Stimulated activated CD8-positive, alpha-beta memory T cell treated with anti-CD3 and anti-CD28 coated beads, Interleukin-7, amount 100 ng/mL, for 1 hour (primary cell): ENCODE measurements at regions not wholly inside any gene's neighbourhood (a gene's known extent, or its start where the extent isn't known, plus 50 kb on each side); places are given as distances from the start of the nearest gene placed in this dataset.
"Not testable (repeated sequence)": the region's sequence is repeated elsewhere in the genome, so short reads cannot be mapped to it uniquely, and the experiment has no call there.

Experiments
- DNase-seq, 2 donors: peaks; one replicate each; pipeline ENCODE4 v3.0.0-alpha.2; 2020; ENCODE audit warnings: low read depth in 2 of 2

- DNase-seq = no peak
These were observed 159.8 kb upstream of the CXCL13 start for GRCh38 chr4:77445823-77446222.

GRCh38 chr4:77446601-77447000 lies 159.0 kb upstream of the CXCL13 start:
- DNase-seq = no peak

- DNase-seq = no peak
These were observed 156.4 kb upstream of the CXCL13 start for GRCh38 chr4:77449171-77449570.

- DNase-seq = no peak
These were observed 155.6 kb upstream of the CXCL13 start for GRCh38 chr4:77450006-77450405.

GRCh38 chr4:77451530-77451929 lies 154.1 kb upstream of the CXCL13 start:
- no peak for DNase-seq

- DNase-seq = not testable (repeated sequence)
These were observed 153.5 kb upstream of the CXCL13 start for GRCh38 chr4:77452117-77452516.

- DNase-seq = no peak
These were observed 151.7 kb upstream of the CXCL13 start for GRCh38 chr4:77453911-77454310.

GRCh38 chr4:77454858-77455257 lies 150.8 kb upstream of the CXCL13 start:
- DNase-seq = no peak

GRCh38 chr4:77464100-77464499 lies 141.5 kb upstream of the CXCL13 start:
- DNase-seq = not testable (repeated sequence)

GRCh38 chr4:77465271-77465670 lies 140.3 kb upstream of the CXCL13 start:
- DNase-seq = no peak

- no peak for DNase-seq
These were observed 139.2 kb upstream of the CXCL13 start for GRCh38 chr4:77466430-77466829.

- no peak for DNase-seq
These were observed 133.7 kb upstream of the CXCL13 start for GRCh38 chr4:77471821-77472495.

GRCh38 chr4:77473509-77473908 lies 132.1 kb upstream of the CXCL13 start:
- no peak for DNase-seq

GRCh38 chr4:77481856-77482255 lies 123.8 kb upstream of the CXCL13 start:
- no peak for DNase-seq

GRCh38 chr4:77488882-77489281 lies 116.7 kb upstream of the CXCL13 start:
- DNase-seq = no peak

GRCh38 chr4:77493120-77493752 lies 112.4 kb upstream of the CXCL13 start:
- no peak for DNase-seq

GRCh38 chr4:77493829-77494551 lies 111.6 kb upstream of the CXCL13 start:
- DNase-seq = no peak

GRCh38 chr4:77496457-77496856 lies 109.2 kb upstream of the CXCL13 start:
- no peak for DNase-seq

GRCh38 chr4:77500801-77501200 lies 104.8 kb upstream of the CXCL13 start:
- DNase-seq = no peak

- no peak for DNase-seq
These were observed 104.4 kb upstream of the CXCL13 start for GRCh38 chr4:77501240-77501639.

- DNase-seq = no peak
These were observed 103.8 kb upstream of the CXCL13 start for GRCh38 chr4:77501851-77502250.

GRCh38 chr4:77504407-77504806 lies 101.2 kb upstream of the CXCL13 start:
- DNase-seq = no peak
